PFSK-1 (cell line): ENCODE measurements at regions not wholly inside any gene's neighbourhood (a gene's known extent, or its start where the extent isn't known, plus 50 kb on each side); places are given as distances from the start of the nearest gene placed in this dataset.

Source experiments
- FOXP2 ChIP-seq: optimal IDR thresholded peaks from 2 replicates; pipeline ENCODE3; 2011; ENCODE audit warnings: borderline replicate concordance, control low read depth, inconsistent platforms; ENCODE audit not compliant: insufficient read depth; ENCODE audit errors: extremely low read length, extremely low read depth
- POLR2AphosphoS5 ChIP-seq: IDR thresholded peaks from 2 replicates; pipeline ENCODE4 v1.6.1; 2012; ENCODE audit warnings: low read depth, mild to moderate bottlenecking, control low read depth, low read length, moderate library complexity
- SIN3A ChIP-seq: IDR thresholded peaks from 2 replicates; pipeline ENCODE4 v1.6.1; 2012; ENCODE audit warnings: mild to moderate bottlenecking, low read length, moderate library complexity, borderline replicate concordance; ENCODE audit not compliant: insufficient read depth
- TAF1 ChIP-seq: IDR thresholded peaks from 2 replicates; pipeline ENCODE4 v1.6.1; 2012; ENCODE audit warnings: low read length, control low read depth, borderline replicate concordance; ENCODE audit not compliant: insufficient read depth
- TF ChIP-seq, protein P1 (sequence below), 2 experiments: IDR thresholded peaks; 2 replicates each; pipeline versions ENCODE4 v1.6.1 to v1.8.0; 2011 to 2012; ENCODE audit warnings: low read depth in 2 of 2, low read length in 2 of 2, control low read depth in 1 of 2, inconsistent platforms in 1 of 2, mild to moderate bottlenecking in 1 of 2, moderate library complexity in 1 of 2; ENCODE audit not compliant: insufficient read depth in 1 of 2

DNA sequence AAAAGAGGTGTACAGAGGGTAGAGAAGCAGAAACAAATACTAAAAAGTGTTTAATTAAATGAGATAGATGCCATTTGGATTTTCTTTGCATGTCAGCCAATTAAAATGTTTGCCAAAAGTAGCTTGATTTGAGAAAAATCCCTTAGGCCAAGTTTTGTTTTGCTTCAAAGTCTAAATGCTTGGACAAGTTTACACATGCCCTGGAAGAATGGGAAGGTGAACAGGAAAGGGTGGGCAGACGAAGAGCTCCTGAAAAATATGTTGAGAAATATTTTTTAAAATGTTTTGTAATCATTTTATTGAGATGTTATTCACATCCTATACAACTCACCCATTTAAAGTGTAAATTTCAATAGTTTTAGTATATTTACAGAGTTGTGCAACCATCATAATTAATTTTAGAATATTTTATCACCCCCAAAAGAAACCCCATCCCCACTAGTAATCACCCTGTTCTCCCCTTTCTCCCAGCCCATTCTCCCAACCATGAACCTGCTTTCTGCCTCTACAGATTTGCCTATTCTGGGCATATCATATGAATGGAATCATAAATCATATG, 98.5 kb upstream of the ANK3 start:
- TF ChIP-seq TAF1 (no peak), POLR2AphosphoS5 (no peak), FOXP2 (no peak), SIN3A (no peak)
- TF ChIP-seq, protein P1, sequence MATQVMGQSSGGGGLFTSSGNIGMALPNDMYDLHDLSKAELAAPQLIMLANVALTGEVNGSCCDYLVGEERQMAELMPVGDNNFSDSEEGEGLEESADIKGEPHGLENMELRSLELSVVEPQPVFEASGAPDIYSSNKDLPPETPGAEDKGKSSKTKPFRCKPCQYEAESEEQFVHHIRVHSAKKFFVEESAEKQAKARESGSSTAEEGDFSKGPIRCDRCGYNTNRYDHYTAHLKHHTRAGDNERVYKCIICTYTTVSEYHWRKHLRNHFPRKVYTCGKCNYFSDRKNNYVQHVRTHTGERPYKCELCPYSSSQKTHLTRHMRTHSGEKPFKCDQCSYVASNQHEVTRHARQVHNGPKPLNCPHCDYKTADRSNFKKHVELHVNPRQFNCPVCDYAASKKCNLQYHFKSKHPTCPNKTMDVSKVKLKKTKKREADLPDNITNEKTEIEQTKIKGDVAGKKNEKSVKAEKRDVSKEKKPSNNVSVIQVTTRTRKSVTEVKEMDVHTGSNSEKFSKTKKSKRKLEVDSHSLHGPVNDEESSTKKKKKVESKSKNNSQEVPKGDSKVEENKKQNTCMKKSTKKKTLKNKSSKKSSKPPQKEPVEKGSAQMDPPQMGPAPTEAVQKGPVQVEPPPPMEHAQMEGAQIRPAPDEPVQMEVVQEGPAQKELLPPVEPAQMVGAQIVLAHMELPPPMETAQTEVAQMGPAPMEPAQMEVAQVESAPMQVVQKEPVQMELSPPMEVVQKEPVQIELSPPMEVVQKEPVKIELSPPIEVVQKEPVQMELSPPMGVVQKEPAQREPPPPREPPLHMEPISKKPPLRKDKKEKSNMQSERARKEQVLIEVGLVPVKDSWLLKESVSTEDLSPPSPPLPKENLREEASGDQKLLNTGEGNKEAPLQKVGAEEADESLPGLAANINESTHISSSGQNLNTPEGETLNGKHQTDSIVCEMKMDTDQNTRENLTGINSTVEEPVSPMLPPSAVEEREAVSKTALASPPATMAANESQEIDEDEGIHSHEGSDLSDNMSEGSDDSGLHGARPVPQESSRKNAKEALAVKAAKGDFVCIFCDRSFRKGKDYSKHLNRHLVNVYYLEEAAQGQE (IDR thresholded peaks at IDR 0.05; ENCODE audit: insufficient read depth in 1 of 2, low read depth in 2 of 2, low read length in 2 of 2) = no peak

DNA sequence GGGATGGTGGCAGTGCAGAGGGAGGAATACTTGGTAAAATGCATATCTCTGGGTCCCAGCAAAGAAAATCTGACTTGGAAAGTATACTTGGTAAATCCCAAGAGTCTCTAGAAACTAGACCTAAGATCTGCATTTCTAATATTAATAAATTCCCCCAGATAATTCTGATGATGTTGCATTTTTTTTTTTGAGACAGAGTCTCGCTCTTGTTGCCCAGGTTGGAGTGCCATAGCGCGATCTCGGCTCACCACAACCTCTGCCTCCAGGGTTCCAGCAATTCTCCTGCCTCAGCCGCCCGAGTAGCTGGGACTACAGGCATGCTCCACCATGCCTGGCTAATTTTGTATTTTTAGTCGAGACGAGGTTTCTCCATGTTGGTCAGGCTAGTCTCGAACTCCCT, 97.9 kb upstream of the ANK3 start:
- TF ChIP-seq FOXP2 = no peak
- TF ChIP-seq POLR2AphosphoS5 = no peak
- TF ChIP-seq SIN3A = no peak
- TF ChIP-seq, protein P1 (IDR thresholded peaks at IDR 0.05; ENCODE audit: insufficient read depth in 1 of 2, low read depth in 2 of 2, low read length in 2 of 2) = no peak
- TF ChIP-seq TAF1 = no peak

DNA sequence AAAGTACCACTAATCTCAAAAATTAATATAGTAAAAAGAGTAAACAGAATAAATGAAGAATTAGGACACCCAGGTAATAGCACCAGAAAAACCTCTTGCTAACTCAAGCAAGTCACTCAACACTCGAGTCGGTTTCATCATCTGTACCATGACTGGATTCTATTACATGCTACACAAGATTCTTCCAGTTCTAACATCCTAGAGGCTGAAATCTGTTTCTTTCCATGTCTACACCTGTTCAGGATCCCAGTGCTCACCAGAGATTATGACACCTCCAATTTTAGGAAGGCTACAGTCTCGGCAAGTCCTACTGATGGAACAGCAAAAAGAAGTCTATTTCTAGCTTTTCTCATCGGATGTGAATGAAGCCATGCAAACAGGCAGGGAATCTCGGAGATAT, 95.3 kb upstream of the ANK3 start:
- TF ChIP-seq, protein P1 (IDR thresholded peaks at IDR 0.05; ENCODE audit: insufficient read depth in 1 of 2, low read depth in 2 of 2, low read length in 2 of 2) = no peak
- no peak for TF ChIP-seq FOXP2
- TF ChIP-seq TAF1 = no peak
- TF ChIP-seq SIN3A = no peak
- TF ChIP-seq POLR2AphosphoS5 = no peak

DNA sequence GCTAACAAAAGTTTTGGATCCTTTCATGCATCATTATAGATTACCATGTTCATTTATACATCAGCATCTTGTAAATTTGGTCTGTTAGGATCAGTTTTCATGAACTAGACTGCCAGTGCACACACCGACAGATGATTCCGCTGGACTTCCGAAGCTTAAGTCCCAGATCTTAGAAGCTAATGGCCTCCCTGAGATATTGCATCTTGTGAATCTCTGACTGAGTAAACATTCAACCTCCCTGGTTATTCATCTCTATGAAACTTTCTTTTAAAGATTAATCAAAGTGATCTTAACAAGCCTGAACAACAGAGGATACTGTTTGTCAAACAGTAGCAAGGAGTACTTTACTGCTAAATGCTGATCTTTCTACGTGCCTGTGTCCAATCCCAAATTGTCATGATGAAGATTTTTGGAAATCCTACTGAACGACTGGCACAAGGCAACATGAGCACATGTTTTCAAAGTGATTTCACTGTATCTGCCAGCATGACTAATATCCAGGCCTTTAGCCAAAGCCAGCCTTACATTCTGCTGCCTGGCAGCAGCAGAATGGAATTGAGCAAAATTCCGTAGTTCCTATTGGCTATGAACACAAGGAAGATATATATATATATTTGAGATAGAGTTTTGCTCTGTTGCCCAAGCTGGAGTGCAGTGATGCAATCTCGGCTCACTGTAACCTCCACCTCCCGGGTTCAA, 91.3 kb upstream of the ANK3 start:
- TF ChIP-seq, protein P1 (IDR thresholded peaks at IDR 0.05; ENCODE audit: insufficient read depth in 1 of 2, low read depth in 2 of 2, low read length in 2 of 2) = no peak
- TF ChIP-seq SIN3A = no peak
- no peak for TF ChIP-seq TAF1
- TF ChIP-seq POLR2AphosphoS5 = no peak
- TF ChIP-seq FOXP2 = no peak
